Stomach (tissue), 8 donors: ENCODE measurements at regions not wholly inside any gene's neighbourhood (a gene's known extent, or its start where the extent isn't known, plus 50 kb on each side); places are given as distances from the start of the nearest gene placed in this dataset.

Experiments
- DNase-seq, 2 donors: peaks; one replicate each; pipeline versions ENCODE4 v3.0.0 to v3.0.0-alpha.2; 2013 to 2019
- H3K27ac ChIP-seq, 5 donors: fragments of 200-600 bp in 4 of 5; sonication (generic) in 4 of 5; one replicate each; pipeline ENCODE4 v1.5.1; 2013 to 2019; ENCODE audit warnings: mild to moderate bottlenecking in 1 of 5, moderate library complexity in 1 of 5
- H3K27me3 ChIP-seq, 3 donors: fragments of 200-600 bp; sonication (generic); one replicate each; pipeline ENCODE4 v1.5.1; 2017 to 2019; ENCODE audit warnings: mixed run types in 1 of 3
- H3K36me3 ChIP-seq, 4 donors: fragments of 200-600 bp; sonication (generic); 1 replicate in 3 of 4; 2 replicates in 1 of 4; pipeline ENCODE4 v1.5.1; 2016 to 2019
- H3K4me1 ChIP-seq, 4 donors: fragments of 200-600 bp; sonication (generic); one replicate each; pipeline ENCODE4 v1.5.1; 2016 to 2019
- H3K4me3 ChIP-seq, 4 donors: fragments of 200-600 bp; sonication (generic) in 3 of 4; one replicate each; pipeline ENCODE4 v1.5.1; 2016 to 2019; ENCODE audit warnings: mild to moderate bottlenecking in 1 of 4
- H3K9me3 ChIP-seq, 4 donors: fragments of 200-600 bp; sonication (generic); one replicate each; pipeline ENCODE4 v1.5.1; 2016 to 2019
- EP300 ChIP-seq: sonication (generic); formaldehyde crosslinking; IDR thresholded peaks from one replicate; pipeline ENCODE4 v1.6.1; 2017; ENCODE audit warnings: antibody characterized with exemption
- POLR2A ChIP-seq, 4 donors: fragments of 450-650 bp; IDR thresholded peaks; one replicate each; pipeline ENCODE4 v1.6.1; 2016; ENCODE audit warnings: antibody characterized with exemption in 4 of 4, control low read depth in 2 of 4, mild to moderate bottlenecking in 1 of 4, moderate library complexity in 1 of 4
- POLR2AphosphoS5 ChIP-seq, 3 donors: sonication (generic); formaldehyde crosslinking; IDR thresholded peaks; one replicate each; pipeline ENCODE4 v1.6.1; 2016; ENCODE audit warnings: antibody characterized with exemption in 3 of 3
- WGBS, 5 donors: extraction: QIAGEN DNeasy Blood & Tissue Kit in 3 of 5; methylation state at CpG; one replicate each; pipeline versions ENCODE4 v1.1.5 to v1.1.7; 2013 to 2018; 5-methylcytosine and 5-hydroxymethylcytosine counted together
- intact Hi-C: fragments of 100-400 bp; cut with DNase I; formaldehyde crosslinking; loops from one replicate; pipeline ENCODE4 v1.15.1; 2023; ENCODE audit warnings: low total_unique reads
- TF ChIP-seq, protein P1 (sequence below), 7 experiments: fragments of 450-650 bp in 4 of 7; fragments of 200-600 bp in 3 of 7; sonication (generic) in 3 of 7; IDR thresholded peaks; one replicate each; pipeline ENCODE4 v1.5.1; 2016 to 2019; ENCODE audit warnings: antibody characterized with exemption in 7 of 7, control low read depth in 2 of 7, mild to moderate bottlenecking in 1 of 7
- donor health status: healthy with polysubstance abuse.
- donor health status: Bipolar disorder and iron deficiency.
- donor health status: healthy.

DNA sequence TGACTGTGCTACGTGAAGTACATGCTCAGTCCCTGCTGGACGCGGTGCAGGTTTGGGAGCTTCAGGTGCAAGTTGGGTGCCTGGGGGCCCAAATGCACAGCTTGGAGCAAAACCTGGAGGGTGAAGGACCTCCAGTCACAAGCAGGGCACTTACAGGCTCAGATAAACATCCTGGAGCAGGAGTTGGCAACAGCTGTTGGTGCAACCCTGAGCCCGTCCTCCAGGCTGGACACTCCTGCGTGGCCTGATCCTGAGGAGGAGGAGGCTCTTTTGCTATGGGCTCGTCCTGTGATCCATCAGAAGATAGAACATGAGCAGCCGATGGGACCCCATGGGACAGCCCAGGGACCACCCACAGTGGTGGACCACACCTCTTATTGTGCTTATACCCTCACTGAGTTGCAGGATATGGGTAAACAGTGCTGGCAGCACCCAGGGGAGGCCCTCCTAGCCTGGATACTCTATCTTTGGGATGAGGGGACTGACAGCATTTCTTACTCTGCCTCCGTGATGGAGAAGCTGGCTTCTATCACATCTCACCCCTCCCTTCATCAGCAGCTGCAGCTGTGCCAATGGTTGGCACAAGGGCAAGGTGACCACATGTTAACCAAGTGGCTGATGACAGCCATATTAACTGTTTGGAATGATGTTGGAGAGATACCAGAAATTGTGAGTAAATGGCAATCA, 301.6 kb downstream of the ZPLD1 start:
- WGBS, 5 donors, result 78 to 93% (median 83%) methylated on average over 6 to 8 of the region's 8 CpGs
- no peak for TF ChIP-seq POLR2AphosphoS5 (IDR thresholded peaks at IDR 0.05)
- TF ChIP-seq POLR2A (IDR thresholded peaks at IDR 0.05), result no peak
- TF ChIP-seq, protein P1, sequence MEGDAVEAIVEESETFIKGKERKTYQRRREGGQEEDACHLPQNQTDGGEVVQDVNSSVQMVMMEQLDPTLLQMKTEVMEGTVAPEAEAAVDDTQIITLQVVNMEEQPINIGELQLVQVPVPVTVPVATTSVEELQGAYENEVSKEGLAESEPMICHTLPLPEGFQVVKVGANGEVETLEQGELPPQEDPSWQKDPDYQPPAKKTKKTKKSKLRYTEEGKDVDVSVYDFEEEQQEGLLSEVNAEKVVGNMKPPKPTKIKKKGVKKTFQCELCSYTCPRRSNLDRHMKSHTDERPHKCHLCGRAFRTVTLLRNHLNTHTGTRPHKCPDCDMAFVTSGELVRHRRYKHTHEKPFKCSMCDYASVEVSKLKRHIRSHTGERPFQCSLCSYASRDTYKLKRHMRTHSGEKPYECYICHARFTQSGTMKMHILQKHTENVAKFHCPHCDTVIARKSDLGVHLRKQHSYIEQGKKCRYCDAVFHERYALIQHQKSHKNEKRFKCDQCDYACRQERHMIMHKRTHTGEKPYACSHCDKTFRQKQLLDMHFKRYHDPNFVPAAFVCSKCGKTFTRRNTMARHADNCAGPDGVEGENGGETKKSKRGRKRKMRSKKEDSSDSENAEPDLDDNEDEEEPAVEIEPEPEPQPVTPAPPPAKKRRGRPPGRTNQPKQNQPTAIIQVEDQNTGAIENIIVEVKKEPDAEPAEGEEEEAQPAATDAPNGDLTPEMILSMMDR (IDR thresholded peaks at IDR 0.05), result no peak
- no peak for TF ChIP-seq EP300
- Histone ChIP-seq H3K27ac (no peak overlapping the region), H3K9me3 (no peaks in the 10 kb centered on the region), H3K4me3 (no peak overlapping the region), H3K27me3 (no peaks in the 10 kb centered on the region), H3K36me3 (no peaks in the 10 kb centered on the region), H3K4me1 (no peaks in the 10 kb centered on the region)
- no peak for DNase-seq
- intact Hi-C loops, result no loop called here

DNA sequence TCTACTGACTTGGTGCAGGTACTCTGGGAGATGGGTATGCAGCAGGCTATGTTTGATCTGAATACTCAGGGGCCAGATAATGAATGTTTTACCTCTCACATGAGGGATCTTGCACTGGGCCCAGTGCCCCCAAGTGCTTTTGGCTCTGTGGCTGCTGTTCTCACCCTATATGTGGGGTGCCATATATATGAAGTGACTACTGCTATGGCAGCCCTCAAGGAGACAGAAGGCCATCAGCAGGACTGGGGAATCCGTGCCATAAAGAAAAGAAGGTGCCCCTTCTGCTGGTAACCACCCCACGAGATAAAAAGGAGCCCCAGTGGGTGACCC, 302.1 kb downstream of the ZPLD1 start:
- Histone ChIP-seq H3K9me3 (no peaks in the 10 kb centered on the region), H3K4me3 (no peak overlapping the region), H3K27me3 (no peaks in the 10 kb centered on the region), H3K27ac (no peak overlapping the region), H3K4me1 (no peaks in the 10 kb centered on the region), H3K36me3 (no peaks in the 10 kb centered on the region)
- intact Hi-C loops, result no loop called here
- TF ChIP-seq POLR2A (IDR thresholded peaks at IDR 0.05) (no peak), POLR2AphosphoS5 (IDR thresholded peaks at IDR 0.05) (no peak), EP300 (no peak)
- TF ChIP-seq, protein P1 (IDR thresholded peaks at IDR 0.05), result no peak
- DNase-seq, result no peak
- 70 to 83% (median 77%) methylated on average over 2 of the region's 2 CpGs for WGBS, 5 donors

DNA sequence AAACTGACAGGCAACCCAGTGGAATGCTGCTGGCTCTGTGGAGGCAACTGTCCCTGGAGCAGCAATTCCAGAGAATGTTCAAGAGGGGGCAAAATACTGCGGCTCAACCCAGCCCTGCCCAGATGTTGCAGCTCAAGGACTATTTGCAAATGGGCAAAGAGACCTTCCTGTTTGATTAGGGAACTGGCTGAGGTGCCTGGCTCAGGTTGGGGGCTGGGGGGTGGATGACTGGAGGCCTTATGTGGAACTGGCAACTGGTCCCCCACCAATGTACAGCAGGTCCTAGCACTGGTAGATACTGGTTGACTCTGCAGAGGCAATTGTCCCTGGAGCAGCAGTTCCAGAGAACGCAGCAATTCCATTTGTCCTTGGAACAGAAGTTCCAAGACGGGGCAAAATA, 302.5 kb downstream of the ZPLD1 start:
- H3K9me3 ChIP-seq, result no peaks in the 10 kb centered on the region
- DNase-seq, result no peak
- no peaks in the 10 kb centered on the region for H3K36me3 ChIP-seq
- no peak overlapping the region for H3K27ac ChIP-seq
- intact Hi-C loops, result no loop called here
- H3K4me1 ChIP-seq, result no peaks in the 10 kb centered on the region
- no peak for TF ChIP-seq POLR2A (IDR thresholded peaks at IDR 0.05)
- TF ChIP-seq EP300, result no peak
- TF ChIP-seq POLR2AphosphoS5 (IDR thresholded peaks at IDR 0.05), result no peak
- TF ChIP-seq, protein P1 (IDR thresholded peaks at IDR 0.05), result no peak
- H3K4me3 ChIP-seq, result no peak overlapping the region
- WGBS, 5 donors, result 82 to 100% (median 87%) methylated on average over 3 of the region's 3 CpGs
- H3K27me3 ChIP-seq, result no peaks in the 10 kb centered on the region

DNA sequence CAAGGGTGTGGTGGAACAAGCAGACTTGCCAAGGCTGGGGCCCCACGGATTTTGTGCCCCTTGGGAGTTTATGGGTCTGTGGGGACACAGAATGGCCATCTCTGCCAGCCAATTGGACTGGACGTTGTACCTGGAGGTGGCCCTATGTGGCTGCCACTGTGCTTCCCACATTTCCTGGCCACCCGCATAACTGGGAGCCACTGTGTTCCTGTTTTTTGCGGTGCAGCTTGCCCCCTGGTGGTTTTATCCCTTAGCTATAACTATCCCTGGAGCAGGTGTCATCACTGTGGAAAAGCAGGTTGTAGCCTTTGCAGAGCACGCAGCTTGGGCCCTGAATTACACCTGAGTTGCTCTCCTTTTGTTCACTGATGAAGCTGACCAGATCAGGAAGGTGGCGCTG, 306.3 kb downstream of the ZPLD1 start:
- 82 to 88% (median 86%) methylated on average over 5 to 6 of the region's 6 CpGs for WGBS, 5 donors
- intact Hi-C loops, result no loop called here
- Histone ChIP-seq H3K27ac (no peak overlapping the region), H3K36me3 (no peaks in the 10 kb centered on the region), H3K4me3 (no peak overlapping the region), H3K9me3 (no peaks in the 10 kb centered on the region), H3K4me1 (no peaks in the 10 kb centered on the region), H3K27me3 (no peaks in the 10 kb centered on the region)
- no peak for TF ChIP-seq POLR2AphosphoS5 (IDR thresholded peaks at IDR 0.05)
- TF ChIP-seq POLR2A (IDR thresholded peaks at IDR 0.05), result no peak
- TF ChIP-seq EP300, result no peak
- TF ChIP-seq, protein P1 (IDR thresholded peaks at IDR 0.05), result no peak
- no peak for DNase-seq
